ENCODE measurements at regions not wholly inside any gene's neighbourhood (a gene's known extent, or its start where the extent isn't known, plus 50 kb on each side); places are given as distances from the start of the nearest gene placed in this dataset.

- DNase-seq = no peak
- ATAC-seq = no peak
These were observed 665.6 kb downstream of the SLITRK1 start for GRCh38 chr13:83216479-83217245.

GRCh38 chr13:83215627-83216026 is 666.6 kb downstream of the SLITRK1 start:
- DNase-seq = no peak
- no peak for ATAC-seq

- ATAC-seq (no peak), DNase-seq (no peak)
These were observed 667.8 kb downstream of the SLITRK1 start for GRCh38 chr13:83214452-83214851.

GRCh38 chr13:83211301-83211700 is 671.0 kb downstream of the SLITRK1 start:
- DNase-seq (no peak), ATAC-seq (no peak)

GRCh38 chr13:83204886-83205285 is 677.4 kb downstream of the SLITRK1 start:
- DNase-seq = no peak
- no peak for ATAC-seq

- ATAC-seq = no peak
- no peak for DNase-seq
These were observed 680.8 kb downstream of the SLITRK1 start for GRCh38 chr13:83201506-83201905.

GRCh38 chr13:83197316-83197715 is 685.0 kb downstream of the SLITRK1 start:
- DNase-seq = no peak
- ATAC-seq = no peak

GRCh38 chr13:83190020-83190419 is 692.3 kb downstream of the SLITRK1 start:
- DNase-seq (no peak), ATAC-seq (no peak)

GRCh38 chr13:83184819-83185218 is 697.5 kb downstream of the SLITRK1 start:
- DNase-seq (no peak), ATAC-seq (no peak)

GRCh38 chr13:83184150-83184475 is 698.2 kb downstream of the SLITRK1 start:
- ATAC-seq = no peak
- no peak for DNase-seq

GRCh38 chr13:83183439-83184149 is 698.7 kb downstream of the SLITRK1 start:
- DNase-seq = no peak
- no peak for ATAC-seq

GRCh38 chr13:83182845-83183244 is 699.4 kb downstream of the SLITRK1 start:
- no peak for DNase-seq
- ATAC-seq = no peak

- DNase-seq (no peak), ATAC-seq (no peak)
These were observed 704.3 kb downstream of the SLITRK1 start for GRCh38 chr13:83178008-83178407.

- ATAC-seq = no peak
- DNase-seq = no peak
These were observed 713.7 kb downstream of the SLITRK1 start for GRCh38 chr13:83168590-83168989.

- DNase-seq (no peak), ATAC-seq (no peak)
These were observed 715.1 kb downstream of the SLITRK1 start for GRCh38 chr13:83167203-83167602.

- DNase-seq (no peak), ATAC-seq (no peak)
These were observed 715.7 kb downstream of the SLITRK1 start for GRCh38 chr13:83166550-83166949.

- DNase-seq = no peak
- no peak for ATAC-seq
These were observed 719.8 kb downstream of the SLITRK1 start for GRCh38 chr13:83162493-83162892.

GRCh38 chr13:83153848-83154247 is 728.4 kb downstream of the SLITRK1 start:
- DNase-seq = no peak
- ATAC-seq = no peak

GRCh38 chr13:83151308-83151660 is 731.0 kb downstream of the SLITRK1 start:
- ATAC-seq (no peak), DNase-seq (no peak)

GRCh38 chr13:83150616-83151307 is 731.5 kb downstream of the SLITRK1 start:
- no peak for ATAC-seq
- no peak for DNase-seq

- ATAC-seq (no peak), DNase-seq (no peak)
These were observed 745.6 kb downstream of the SLITRK1 start for GRCh38 chr13:83136660-83137059.

- DNase-seq (no peak), ATAC-seq (no peak)
These were observed 756.5 kb downstream of the SLITRK1 start for GRCh38 chr13:83125791-83126190.

GRCh38 chr13:83121896-83122295 is 760.4 kb downstream of the SLITRK1 start:
- ATAC-seq = no peak
- no peak for DNase-seq
